AG04449 (cell line): ENCODE measurements at regions not wholly inside any gene's neighbourhood (a gene's known extent, or its start where the extent isn't known, plus 50 kb on each side); places are given as distances from the start of the nearest gene placed in this dataset.
"Not testable (repeated sequence)": the region's sequence is repeated elsewhere in the genome, so short reads cannot be mapped to it uniquely, and the experiment has no call there.

Source experiments
- CTCF ChIA-PET: fragments of 350-600 bp; formaldehyde crosslinking; extraction: SDS; loops from one replicate; lab custom pipeline; 2021; ENCODE audit warnings: antibody characterized with exemption; lab: Yijun Ruan, JAX
- POLR2A ChIA-PET: fragments of 400-600, 350-600 bp; formaldehyde crosslinking; extraction: SDS; loops from one replicate; lab custom pipeline; 2020; ENCODE audit warnings: antibody characterized with exemption, inconsistent platforms; lab: Yijun Ruan, JAX
- DNase-seq: peaks from one replicate; pipeline ENCODE4 v3.0.0-alpha.2; 2010; ENCODE audit warnings: low read depth, low spot score
- H3K4me3 ChIP-seq: 2 replicates; pipeline ENCODE4 v1.5.1; 2011; ENCODE audit warnings: low read depth, mild to moderate bottlenecking, control low read depth, low read length
- TF ChIP-seq, protein P1 (sequence below): IDR thresholded peaks from one replicate; pipeline ENCODE4 v1.5.1; 2011; ENCODE audit warnings: mild to moderate bottlenecking, moderate library complexity, low read length, control low read depth, inconsistent platforms; ENCODE audit not compliant: insufficient read depth; ENCODE audit errors: missing control alignments

DNA sequence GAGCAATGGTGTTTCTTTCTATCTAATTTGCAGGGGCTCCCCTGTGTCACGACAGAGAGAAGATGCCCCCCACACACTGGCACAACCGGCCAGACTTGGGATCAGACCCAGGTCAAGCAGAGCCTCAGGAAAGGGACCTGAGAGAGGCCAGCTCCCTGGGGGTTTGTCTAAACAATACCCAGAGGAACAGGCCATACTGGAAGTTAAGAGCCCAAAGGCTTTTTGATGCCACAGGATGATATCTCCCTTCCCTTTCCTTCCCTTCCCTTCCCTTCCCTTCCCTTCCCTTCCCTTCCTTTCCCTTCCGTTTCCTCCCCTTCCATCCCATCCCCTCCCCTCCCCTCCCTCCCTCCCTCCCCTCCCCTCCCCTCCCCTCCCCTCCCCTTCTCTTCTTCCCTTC is 139.2 kb downstream of the ARL4C start:
- DNase-seq: no peak
- TF ChIP-seq, protein P1, sequence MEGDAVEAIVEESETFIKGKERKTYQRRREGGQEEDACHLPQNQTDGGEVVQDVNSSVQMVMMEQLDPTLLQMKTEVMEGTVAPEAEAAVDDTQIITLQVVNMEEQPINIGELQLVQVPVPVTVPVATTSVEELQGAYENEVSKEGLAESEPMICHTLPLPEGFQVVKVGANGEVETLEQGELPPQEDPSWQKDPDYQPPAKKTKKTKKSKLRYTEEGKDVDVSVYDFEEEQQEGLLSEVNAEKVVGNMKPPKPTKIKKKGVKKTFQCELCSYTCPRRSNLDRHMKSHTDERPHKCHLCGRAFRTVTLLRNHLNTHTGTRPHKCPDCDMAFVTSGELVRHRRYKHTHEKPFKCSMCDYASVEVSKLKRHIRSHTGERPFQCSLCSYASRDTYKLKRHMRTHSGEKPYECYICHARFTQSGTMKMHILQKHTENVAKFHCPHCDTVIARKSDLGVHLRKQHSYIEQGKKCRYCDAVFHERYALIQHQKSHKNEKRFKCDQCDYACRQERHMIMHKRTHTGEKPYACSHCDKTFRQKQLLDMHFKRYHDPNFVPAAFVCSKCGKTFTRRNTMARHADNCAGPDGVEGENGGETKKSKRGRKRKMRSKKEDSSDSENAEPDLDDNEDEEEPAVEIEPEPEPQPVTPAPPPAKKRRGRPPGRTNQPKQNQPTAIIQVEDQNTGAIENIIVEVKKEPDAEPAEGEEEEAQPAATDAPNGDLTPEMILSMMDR: no peak
- POLR2A ChIA-PET: no interaction called here
- CTCF ChIA-PET: no interaction called here
- no peak overlapping the region for H3K4me3 ChIP-seq

DNA sequence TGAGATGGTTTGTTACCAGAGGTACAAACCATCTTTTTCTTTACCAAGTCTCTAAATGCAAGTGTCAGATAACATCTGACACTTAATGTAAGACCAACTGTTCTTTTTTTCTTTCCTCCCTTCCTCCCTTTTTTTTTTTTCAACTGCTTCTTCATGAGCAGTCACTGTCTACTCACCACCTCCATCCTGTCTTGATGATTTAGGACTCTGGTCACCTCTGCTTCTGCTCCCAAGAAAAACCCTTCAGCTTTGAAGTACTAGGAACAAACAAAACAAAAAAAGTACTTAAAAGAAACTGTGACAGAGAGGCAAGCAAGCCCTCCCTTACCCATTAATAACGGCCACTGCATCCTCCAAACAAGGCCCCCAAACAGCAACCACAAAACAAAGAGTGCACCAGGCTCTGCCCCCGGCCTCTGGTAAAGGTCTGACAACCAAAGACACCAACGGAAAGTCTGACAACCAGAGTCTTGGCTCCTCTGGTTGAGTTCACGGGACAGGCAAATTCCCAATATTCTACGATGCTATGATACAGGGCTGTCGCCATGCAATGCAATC is 141.0 kb downstream of the ARL4C start:
- TF ChIP-seq, protein P1: no peak
- H3K4me3 ChIP-seq: no peak overlapping the region
- ChIA-PET POLR2A (no interaction called here), CTCF (no interaction called here)
- DNase-seq: no peak

DNA sequence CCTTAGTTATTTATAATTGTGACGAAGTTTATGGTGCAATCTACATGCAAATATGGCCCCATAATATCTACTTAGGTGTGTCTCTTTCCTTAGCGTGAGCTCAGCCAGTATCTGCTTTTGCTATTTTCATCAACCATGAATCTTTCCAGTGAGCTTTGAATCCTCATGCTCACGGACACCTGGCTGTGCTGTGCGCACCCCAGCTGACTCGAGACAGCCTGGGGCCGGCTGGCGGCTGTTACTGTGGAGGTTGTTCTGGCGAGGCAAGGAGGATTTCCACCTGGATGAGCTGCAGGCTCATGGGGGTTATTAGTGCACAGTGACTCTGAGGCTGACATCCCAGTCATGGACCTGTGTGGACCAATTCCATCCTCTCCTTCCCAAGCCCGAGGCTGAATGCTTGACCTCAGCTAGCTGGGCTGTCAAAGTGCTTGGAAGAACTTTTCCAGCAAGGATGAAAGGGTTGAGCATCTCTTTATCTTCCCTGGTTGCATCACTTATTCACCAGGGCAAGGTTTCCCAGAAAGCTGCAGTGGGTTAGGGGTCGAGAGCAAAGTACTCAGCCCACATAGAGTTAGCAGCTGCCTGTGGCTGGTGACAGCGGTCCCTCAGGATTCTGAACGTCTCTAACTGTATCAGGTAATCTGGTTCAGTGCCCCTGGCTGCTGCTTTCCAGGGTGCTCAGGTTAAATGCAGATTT is 141.7 kb downstream of the ARL4C start:
- TF ChIP-seq, protein P1: no peak
- DNase-seq: no peak
- POLR2A ChIA-PET: no interaction called here
- no peak overlapping the region for H3K4me3 ChIP-seq
- CTCF ChIA-PET: no interaction called here

DNA sequence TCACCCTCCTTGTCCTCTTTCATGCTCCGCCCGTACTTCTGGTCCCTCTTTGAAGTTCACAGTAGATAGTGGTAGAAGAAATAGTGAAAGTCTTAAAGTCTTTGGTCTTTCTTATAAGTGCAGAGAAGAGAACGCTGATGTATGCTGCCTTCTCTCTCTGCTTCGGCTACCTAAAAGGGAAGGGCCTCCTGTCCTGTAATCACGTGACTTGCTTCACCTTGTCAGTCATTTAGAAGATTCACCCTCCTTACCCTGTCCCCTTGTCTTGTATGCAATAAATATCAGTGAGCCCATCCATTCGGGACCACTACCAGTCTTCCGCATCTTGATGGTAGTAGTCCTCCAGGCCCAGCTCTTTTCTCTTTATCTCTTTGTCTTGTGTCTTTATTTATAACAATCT is 144.6 kb downstream of the ARL4C start:
- no peak for DNase-seq
- no peak overlapping the region for H3K4me3 ChIP-seq
- CTCF ChIA-PET: no interaction called here
- TF ChIP-seq, protein P1: no peak
- POLR2A ChIA-PET: no interaction called here

DNA sequence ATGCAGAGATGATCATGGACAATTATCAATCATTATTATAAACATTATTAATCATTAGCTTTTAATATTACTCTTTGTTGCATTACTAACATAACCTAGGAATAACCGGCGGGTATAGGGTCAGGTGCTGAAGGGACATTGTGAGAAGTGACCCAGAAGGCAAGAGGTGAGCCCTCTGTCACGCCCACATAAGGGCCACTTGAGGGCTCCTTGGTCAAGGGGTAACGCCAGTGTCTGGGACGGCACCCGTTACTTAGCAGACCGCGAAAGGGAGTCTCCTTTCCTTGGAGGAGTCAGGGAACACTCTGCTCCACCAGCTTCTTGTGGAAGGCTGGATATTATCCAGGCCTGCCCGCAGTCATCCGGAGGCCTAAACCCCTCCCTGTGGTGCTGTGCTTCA is 145.0 kb downstream of the ARL4C start:
- DNase-seq, POLR2A ChIA-PET, H3K4me3 ChIP-seq, CTCF ChIA-PET: not testable (repeated sequence)

DNA sequence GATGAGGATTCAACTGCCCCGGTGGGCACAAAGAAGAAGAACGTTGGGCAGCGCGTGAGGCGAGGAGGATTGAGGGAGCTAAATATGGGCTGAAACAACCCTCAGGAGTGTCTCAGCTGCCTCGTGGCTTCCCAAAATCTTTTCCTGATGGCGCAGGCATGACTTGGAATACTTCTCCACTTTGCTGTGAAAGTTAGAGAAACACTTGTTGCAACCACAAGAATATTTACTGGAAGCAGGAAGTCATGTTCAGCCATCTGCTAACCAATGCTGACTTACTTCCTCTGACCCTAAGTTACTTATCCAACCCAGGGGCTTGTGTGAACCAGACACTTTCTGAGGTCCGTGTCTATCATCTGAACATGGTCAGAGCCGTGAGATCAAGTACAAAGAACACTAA is 148.8 kb downstream of the ARL4C start:
- ChIA-PET POLR2A (no interaction called here), CTCF (interaction anchor here (0.6 kb wide), 1 partner anchor 58 kb away, joined by 3 read pairs; no protein-coding TSS in a partner anchor)
- TF ChIP-seq, protein P1: no peak
- H3K4me3 ChIP-seq: no peak overlapping the region
- no peak for DNase-seq

DNA sequence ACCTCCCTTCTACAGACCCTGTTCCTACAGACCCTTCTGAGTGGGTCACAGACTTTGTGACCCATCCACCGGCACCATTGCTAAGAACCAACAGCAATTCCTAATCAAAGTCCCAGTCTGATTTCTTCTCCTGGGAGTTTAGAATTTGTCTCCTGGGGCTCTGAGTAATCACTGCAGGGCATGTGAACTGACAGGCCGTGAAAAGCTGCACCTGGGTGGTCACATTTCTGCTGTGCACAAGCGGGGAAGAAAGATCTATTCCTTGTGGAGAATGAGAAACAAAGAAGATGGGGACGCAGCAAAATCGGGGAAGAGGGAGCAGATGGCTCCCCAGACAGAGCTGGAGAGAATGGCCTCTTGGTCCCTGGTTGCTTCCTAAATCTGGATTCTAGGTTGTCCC is 151.0 kb downstream of the ARL4C start:
- ChIA-PET CTCF (no interaction called here), POLR2A (no interaction called here)
- no peak for DNase-seq
- TF ChIP-seq, protein P1: no peak
- H3K4me3 ChIP-seq: no peak overlapping the region
